PC-3 (cell line): ENCODE measurements at regions not wholly inside any gene's neighbourhood (a gene's known extent, or its start where the extent isn't known, plus 50 kb on each side); places are given as distances from the start of the nearest gene placed in this dataset.

ENCODE experiments used
- CTCF ChIP-seq: fragments of 300-600 bp; sonication (generic); conservative IDR thresholded peaks from 2 replicates; pipeline ENCODE4 v1.5.1; 2017; ENCODE audit warnings: antibody characterized with exemption, low read depth, mild to moderate bottlenecking, low read length
- EZH2phosphoT487 ChIP-seq: fragments of 300-600 bp; sonication (generic); IDR thresholded peaks from 2 replicates; pipeline ENCODE4 v1.6.1; 2018; ENCODE audit warnings: mild to moderate bottlenecking, antibody characterized with exemption, low read length, borderline replicate concordance

DNA sequence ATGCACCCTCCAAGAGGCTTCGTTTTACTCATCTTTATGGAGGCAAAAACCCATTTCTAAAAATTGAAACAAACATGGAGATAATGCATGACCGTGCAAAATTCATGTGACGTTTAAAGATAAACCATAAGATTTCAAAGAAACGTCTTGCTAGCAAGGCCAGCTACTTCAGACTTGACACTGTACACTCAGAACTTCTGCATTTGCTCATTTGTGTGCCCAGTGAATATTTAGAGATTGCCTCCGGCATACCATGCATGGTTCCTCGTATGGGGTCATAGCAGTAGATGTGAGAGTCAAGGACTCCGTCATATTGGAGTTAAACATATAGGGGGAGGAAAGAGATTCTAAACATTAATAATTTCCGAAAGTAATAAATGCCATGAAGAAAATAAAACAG is 78.6 kb upstream of the NEURL1B start:
- no peak for TF ChIP-seq CTCF
- no peak for TF ChIP-seq EZH2phosphoT487
